GM18499 (cell line): ENCODE measurements at regions not wholly inside any gene's neighbourhood (a gene's known extent, or its start where the extent isn't known, plus 50 kb on each side); places are given as distances from the start of the nearest gene placed in this dataset.
"Not testable (repeated sequence)": the region's sequence is repeated elsewhere in the genome, so short reads cannot be mapped to it uniquely, and the experiment has no call there.

Experiments used
- ATAC-seq: cut with Tn5 transposase; IDR thresholded peaks from one replicate; pipeline ENCODE4 v1.9.1; 2021; ENCODE audit warnings: moderate number of reproducible peaks; ENCODE audit not compliant: insufficient read depth, unreplicated experiment

- ATAC-seq, result not testable (repeated sequence)
Observed at GRCh38 chr10:125518397-125518796, 164.6 kb downstream of the TEX36 start.

- ATAC-seq, result no peak
Observed at GRCh38 chr10:125515571-125515970, 167.4 kb downstream of the TEX36 start.

DNA sequence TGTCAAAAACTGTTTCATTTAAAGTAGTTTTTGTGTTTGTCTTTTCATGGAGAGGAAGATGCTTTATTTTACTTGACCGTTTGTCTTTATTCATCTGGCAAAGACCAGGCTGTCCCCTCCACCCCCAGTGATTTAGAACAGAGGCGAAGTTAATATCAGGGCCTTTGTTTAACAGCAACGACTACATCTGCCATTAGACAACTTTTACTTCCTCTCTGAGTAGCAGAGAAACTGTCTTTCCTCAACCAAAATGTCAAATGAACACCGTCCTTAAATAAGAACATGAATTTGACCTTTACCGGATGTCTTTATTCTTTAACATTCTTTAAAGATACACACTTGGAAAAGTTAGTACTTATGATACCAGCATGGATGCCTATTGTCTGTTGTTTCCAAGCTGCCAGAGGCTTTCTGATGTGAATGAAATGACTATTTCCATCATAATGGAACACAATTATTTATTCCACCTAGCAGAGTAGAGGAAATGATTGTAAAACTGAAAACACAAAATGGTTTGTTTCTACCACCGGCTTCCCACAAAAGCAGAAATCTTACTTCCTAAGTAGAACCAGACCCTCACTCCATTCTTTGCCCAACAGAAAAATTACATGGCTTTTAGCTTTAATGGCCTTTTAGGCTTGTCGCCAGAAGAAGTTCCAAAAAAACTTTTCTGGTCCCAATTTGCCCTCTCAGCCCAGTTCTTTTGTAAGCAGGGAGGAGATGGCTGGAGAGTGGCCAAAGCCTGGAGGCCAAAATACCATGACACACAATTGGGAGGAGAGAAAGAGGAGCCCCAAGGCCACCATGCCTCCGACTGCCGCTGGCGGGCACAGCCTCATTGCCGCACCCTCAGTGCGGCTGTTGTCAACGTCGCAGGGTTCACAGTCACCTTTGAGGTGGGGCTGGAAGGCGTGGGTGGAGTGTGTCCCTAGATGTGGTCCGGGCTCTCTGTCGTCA is 168.5 kb downstream of the TEX36 start:
- no peak for ATAC-seq

DNA sequence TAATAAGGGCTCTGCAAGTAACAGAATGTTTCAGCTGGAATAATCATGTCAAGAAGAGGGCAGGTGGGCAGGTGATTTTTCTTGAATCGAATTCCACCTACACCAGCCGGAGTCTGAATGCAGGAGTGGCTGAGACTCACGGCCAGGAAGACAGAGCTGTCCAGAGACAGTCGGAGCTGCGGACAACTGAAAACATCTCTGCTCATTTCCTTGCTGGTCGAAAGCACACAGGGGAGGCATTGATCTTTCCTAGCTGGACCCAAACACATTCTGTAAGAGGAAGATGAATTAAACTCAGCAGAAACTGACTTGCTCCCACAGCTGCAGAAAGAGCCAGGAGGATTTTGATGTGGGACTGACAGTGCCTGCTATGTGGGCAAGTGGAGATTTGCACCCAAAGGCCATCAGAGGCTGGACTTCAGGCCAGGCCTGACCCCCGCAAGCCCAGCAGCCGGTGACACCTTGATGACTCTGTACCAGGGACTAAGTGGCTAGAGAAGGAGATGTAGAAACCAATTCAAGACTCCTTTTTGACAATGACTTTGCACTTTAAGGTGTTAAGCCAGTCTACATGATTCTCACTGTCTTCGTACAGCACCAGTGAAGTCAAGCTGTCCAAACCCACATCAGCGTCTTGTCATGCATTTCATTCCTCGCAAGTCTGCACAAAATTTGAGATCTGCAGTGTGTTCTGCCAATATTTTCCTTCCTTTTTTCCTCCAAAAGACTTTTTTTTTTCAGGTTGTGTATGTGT is 169.4 kb downstream of the TEX36 start:
- ATAC-seq, result no peak

GRCh38 chr10:125510998-125511397 is 172.0 kb downstream of the TEX36 start:
- ATAC-seq, result no peak

GRCh38 chr10:125505648-125506047 is 177.3 kb downstream of the TEX36 start:
- ATAC-seq, result no peak

GRCh38 chr10:125502276-125502675 is 180.7 kb downstream of the TEX36 start:
- ATAC-seq, result no peak

- ATAC-seq, result no peak
Observed at GRCh38 chr10:125495386-125495785, 187.6 kb downstream of the TEX36 start.

- no peak for ATAC-seq
Observed at GRCh38 chr10:125494651-125495239, 188.2 kb downstream of the TEX36 start.

GRCh38 chr10:125491381-125491780 is 191.6 kb downstream of the TEX36 start:
- no peak for ATAC-seq

DNA sequence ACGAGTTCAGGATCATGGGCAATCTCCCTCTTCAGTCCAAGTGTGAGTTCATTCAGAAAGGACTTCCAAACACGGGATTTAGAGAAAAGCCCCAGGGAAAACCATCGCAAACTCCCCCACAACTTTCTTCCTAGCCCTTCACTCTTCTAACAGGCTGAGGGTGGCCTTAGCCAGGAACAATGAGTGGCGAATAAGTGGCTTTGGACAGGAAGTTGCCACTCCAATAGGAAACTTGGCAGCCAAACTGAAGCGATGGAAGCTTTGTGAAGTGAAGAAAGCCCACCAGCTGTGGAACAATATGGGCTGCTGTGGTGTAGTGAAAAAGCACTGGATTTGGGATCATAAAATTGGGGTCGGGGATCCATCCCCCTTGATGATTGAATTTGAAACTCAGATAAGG is 193.2 kb downstream of the TEX36 start:
- ATAC-seq, result no peak

DNA sequence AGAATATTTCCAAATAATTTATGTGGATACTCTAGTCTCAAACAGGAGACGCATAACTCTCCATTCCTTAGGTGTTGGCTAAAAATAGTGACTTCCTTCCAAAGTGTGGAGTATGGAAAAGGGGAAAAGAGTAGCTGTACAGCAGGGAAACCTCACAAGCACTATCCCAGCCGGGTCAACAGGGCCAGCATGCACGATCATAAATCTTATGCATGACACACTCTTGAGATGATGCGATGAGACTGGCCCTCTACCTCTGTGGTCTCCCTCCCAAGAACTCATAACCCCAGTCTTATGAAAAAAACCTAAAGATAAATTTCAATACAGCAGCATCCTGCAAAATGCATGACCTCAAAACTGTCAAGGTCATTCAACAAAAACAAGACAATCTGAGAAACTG is 197.3 kb downstream of the TEX36 start:
- no peak for ATAC-seq

DNA sequence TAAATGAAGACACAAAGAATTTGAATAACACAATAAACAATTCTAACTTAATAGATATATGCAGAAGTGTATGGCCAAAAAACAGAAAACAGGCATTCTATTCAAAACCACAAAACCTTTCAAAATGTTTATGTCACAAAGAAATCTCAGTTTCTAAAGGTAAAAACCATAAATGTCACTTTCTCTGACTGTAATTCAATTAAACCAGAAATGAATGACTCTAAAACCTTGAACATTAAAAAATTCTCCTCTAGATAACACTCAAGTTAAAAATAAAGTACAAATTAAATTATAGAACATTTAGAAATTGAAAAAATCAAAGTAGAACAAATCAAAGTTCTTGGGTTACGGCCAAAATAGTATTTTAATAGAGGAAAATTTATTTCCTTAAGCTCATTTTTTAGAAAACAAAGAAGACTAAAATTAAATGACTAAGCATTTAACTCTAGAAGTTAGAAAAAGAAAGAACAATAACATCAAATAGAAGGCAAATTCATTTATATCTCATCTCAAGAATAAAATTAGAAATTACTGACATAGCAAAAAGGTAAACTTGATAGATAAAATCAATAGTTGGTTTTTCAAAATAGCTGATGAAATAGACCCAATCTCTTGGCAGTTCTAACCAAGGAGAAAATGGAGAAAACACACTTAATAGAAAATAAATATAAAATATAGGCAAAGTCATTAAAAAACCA is 198.8 kb downstream of the TEX36 start:
- ATAC-seq, result no peak

DNA sequence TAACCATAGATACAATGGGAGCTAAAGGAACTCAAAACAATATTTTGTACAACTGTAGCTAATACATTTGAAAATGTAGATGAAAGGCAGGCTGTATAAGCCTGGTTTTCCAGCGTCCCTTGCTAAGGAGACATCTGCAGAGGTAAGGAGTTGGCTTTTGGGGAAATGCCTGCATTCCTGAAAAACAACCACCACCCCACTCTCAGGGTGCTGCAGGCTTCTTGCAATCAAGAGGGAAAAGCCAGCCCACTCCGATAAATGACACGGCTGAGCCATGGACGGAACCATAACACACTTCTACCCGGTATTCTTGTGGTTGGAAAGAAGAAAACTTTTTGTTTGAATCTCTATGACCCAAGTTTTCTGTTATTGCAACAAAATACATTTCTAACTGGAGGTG is 200.3 kb downstream of the TEX36 start:
- no peak for ATAC-seq

GRCh38 chr10:125482108-125482507 is 200.9 kb downstream of the TEX36 start:
- no peak for ATAC-seq

DNA sequence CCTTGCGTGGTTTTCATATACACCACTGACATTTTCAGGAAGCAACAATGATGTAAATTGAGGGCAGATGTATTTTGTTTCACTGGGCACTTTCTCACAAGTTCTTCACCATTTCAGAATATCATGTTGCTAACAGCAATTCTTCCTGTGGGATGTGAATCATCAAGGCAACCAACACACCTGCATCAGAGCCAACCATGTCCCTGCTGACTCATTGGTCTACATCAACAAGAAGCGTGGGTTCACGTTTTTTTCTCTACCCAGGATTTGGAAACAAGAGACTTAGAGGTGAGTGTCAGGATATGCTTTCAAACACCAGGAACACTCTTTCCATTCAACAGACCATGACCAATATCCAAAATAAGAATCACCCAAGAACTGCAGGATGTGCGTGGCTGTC is 203.9 kb downstream of the TEX36 start:
- no peak for ATAC-seq

- no peak for ATAC-seq
Observed at GRCh38 chr10:125475815-125476214, 207.1 kb downstream of the TEX36 start.

DNA sequence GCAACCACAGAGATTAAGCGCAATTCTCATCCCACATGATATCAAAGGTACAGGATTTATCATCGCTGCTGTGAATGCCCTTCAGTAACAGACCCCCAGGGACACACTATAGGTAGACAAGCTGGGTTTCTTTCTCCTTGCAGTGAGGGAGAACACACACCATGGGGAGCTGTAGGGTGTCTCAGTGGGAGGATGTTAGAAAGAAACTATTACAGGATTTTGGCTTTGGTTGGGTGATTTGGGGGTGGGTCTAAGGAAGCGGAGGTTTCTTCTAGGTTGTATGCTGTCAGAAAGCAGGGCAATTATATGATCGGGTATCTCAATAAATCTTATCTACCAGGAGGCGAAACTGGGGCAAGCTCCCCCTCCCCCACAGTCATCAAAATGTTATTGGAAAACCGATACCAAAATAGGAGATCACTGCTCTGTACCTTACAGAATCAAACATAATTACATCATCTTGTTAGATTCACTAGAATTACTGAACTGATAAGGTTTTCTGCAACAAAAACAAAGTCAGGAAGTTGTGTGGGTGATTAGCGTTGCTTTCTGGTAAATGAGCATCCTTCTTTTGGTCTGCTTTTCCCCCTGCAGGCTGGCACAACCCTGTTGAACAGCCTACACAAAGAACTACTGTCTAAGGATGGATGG is 209.7 kb downstream of the TEX36 start:
- ATAC-seq, result no peak

GRCh38 chr10:125472010-125472607 is 210.9 kb downstream of the TEX36 start:
- no peak for ATAC-seq

DNA sequence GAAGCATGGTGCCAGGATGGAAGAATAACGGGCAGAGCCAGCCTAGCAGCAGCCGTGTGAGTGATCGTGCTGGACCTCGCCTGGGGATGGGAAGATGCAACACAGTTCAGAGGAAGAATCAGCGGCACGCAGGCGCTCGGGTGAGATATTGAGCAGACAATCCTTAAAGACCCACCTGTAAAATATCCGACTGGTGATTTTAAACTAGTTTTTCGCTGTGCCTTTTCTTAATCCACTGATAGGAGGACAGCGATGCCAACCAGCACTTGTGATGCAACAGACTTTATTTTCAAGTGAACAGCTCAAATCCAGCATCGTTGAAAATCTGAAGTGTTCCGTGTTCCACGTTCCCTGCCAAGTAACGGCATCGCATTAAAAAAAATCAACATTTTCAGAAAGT is 214.7 kb downstream of the TEX36 start:
- no peak for ATAC-seq
